Ishikawa (cell line): ENCODE measurements at regions not wholly inside any gene's neighbourhood (a gene's known extent, or its start where the extent isn't known, plus 50 kb on each side); places are given as distances from the start of the nearest gene placed in this dataset.

Experiments
- CREB1 ChIP-seq: IDR thresholded peaks from 2 replicates; pipeline ENCODE4 v1.6.1; 2012; ENCODE audit warnings: low read depth
- EP300 ChIP-seq: IDR thresholded peaks from 2 replicates; pipeline ENCODE4 v1.6.1; 2012; ENCODE audit warnings: borderline replicate concordance
- RAD21 ChIP-seq: IDR thresholded peaks from 2 replicates; pipeline ENCODE4 v1.6.1; 2012; ENCODE audit warnings: low read depth
- REST ChIP-seq: IDR thresholded peaks from 2 replicates; pipeline ENCODE4 v1.6.1; 2012; ENCODE audit warnings: low read depth, mild to moderate bottlenecking
- TAF1 ChIP-seq: IDR thresholded peaks from 2 replicates; pipeline ENCODE4 v1.6.1; 2012; ENCODE audit warnings: low read depth, mild to moderate bottlenecking
- USF1 ChIP-seq: IDR thresholded peaks from 2 replicates; pipeline ENCODE4 v1.6.1; 2012
- YY1 ChIP-seq: IDR thresholded peaks from 2 replicates; pipeline ENCODE4 v1.6.1; 2012; ENCODE audit warnings: low read depth
- ZBTB7A ChIP-seq: IDR thresholded peaks from 2 replicates; pipeline ENCODE4 v1.6.1; 2012; ENCODE audit warnings: low read depth

GRCh38 chr6:113433335-113433991 is 423.7 kb upstream of the MARCKS start:
- TF ChIP-seq ZBTB7A = no peak
- TF ChIP-seq TAF1 = no peak
- no peak for TF ChIP-seq REST
- no peak for TF ChIP-seq USF1
- no peak for TF ChIP-seq EP300
- no peak for TF ChIP-seq RAD21
- no peak for TF ChIP-seq CREB1
- TF ChIP-seq YY1 = no peak
